ENCODE measurements at regions not wholly inside any gene's neighbourhood (a gene's known extent, or its start where the extent isn't known, plus 50 kb on each side); places are given as distances from the start of the nearest gene placed in this dataset.

- H3K27me3 ChIP-seq (ENCODE audit: insufficient read depth, low read length), result no peaks in the 10 kb centered on the region
- no peak overlapping the region for H4K5ac ChIP-seq (ENCODE audit: insufficient read length, low read depth, low read length)
- H3K18ac ChIP-seq (ENCODE audit: insufficient read length, low read depth, low read length), result no peak overlapping the region
- no peak overlapping the region for H3K4me3 Mint-ChIP-seq
- H3K23ac ChIP-seq (ENCODE audit: insufficient read length, low read depth, low read length), result no peak overlapping the region
- no peaks in the 10 kb centered on the region for H3K79me2 ChIP-seq (ENCODE audit: insufficient read depth, low read length)
- H2BK5ac ChIP-seq (ENCODE audit: insufficient read length, low read length), result no peak overlapping the region
- no peak overlapping the region for H3K27ac ChIP-seq (ENCODE audit: insufficient read length, low read depth, low read length)
- no peak overlapping the region for H3K4me2 ChIP-seq (ENCODE audit: insufficient read depth, insufficient read length, low read length)
- H3K27ac Mint-ChIP-seq, result no peak overlapping the region
- peaks cover 0 to 4% (median 0%) of the 10 kb centered on the region in 3 experiments; a peak in 1 of 7 replicates for H3K36me3 Mint-ChIP-seq (ENCODE audit: insufficient read depth in 1 of 3, low read depth in 3 of 3)
- H2AFZ ChIP-seq (ENCODE audit: low read length), result no peak overlapping the region
- no peaks in the 10 kb centered on the region for H4K20me1 ChIP-seq (ENCODE audit: control insufficient read depth, insufficient read depth, insufficient read length)
- no peaks in the 10 kb centered on the region for H3K79me1 ChIP-seq (ENCODE audit: insufficient read depth, low read depth, low read length, poor library complexity, severe bottlenecking)
- peaks cover 2 to 5% of the 10 kb centered on the region in 2 experiments; a peak in 2 of 4 replicates for H3K4me1 Mint-ChIP-seq
- no peak overlapping the region for H3T11ph ChIP-seq (ENCODE audit: low read length)
- no peaks in the 10 kb centered on the region for H3K27me3 Mint-ChIP-seq (ENCODE audit: low read depth)
- no peak overlapping the region for H3K14ac ChIP-seq (ENCODE audit: insufficient read depth, low read length)
- no peaks in the 10 kb centered on the region for H3K4me1 ChIP-seq (ENCODE audit: insufficient read depth, low read length)
- no peak overlapping the region for H4K8ac ChIP-seq (replicated peaks; ENCODE audit: insufficient read length, low read depth, low read length)
- TF ChIP-seq CTCF (conservative IDR thresholded peaks at IDR 0.05), result peak; percentile 67
- no peak overlapping the region for H4K91ac ChIP-seq (ENCODE audit: insufficient read length, low read depth, low read length)
- H3K23me2 ChIP-seq (ENCODE audit: insufficient read length, low read depth, low read length, poor library complexity, severe bottlenecking), result no peaks in the 10 kb centered on the region
- H3K56ac ChIP-seq (ENCODE audit: insufficient read length, low read depth, low read length), result no peak overlapping the region
- no peak overlapping the region for H2BK12ac ChIP-seq (ENCODE audit: insufficient read length, low read depth, low read length)
- no peak overlapping the region for H2AK5ac ChIP-seq (ENCODE audit: insufficient read length, low read length)
- H3K9me3 Mint-ChIP-seq, result no peaks in the 10 kb centered on the region; a peak in 1 of 5 replicates
- no peak for DNase-seq
- no peak overlapping the region for H3K4ac ChIP-seq (ENCODE audit: low read depth, low read length)
- H2BK15ac ChIP-seq (ENCODE audit: low read depth, low read length), result no peak overlapping the region
- no peaks in the 10 kb centered on the region for H3K9me3 ChIP-seq (ENCODE audit: control insufficient read depth, low read depth, low read length)
- no peak overlapping the region for H2BK20ac ChIP-seq (ENCODE audit: low read depth, low read length, poor library complexity, severe bottlenecking)
- no peak overlapping the region for H2BK120ac ChIP-seq (ENCODE audit: low read depth, low read length, poor library complexity, severe bottlenecking)
- H3K9ac ChIP-seq (ENCODE audit: extremely low read depth, insufficient read length, low read length), result no peak overlapping the region
- no CpG with 5 or more reads among the region's 2 CpGs for WGBS (ENCODE audit: extremely low coverage, insufficient read length, low lambda C conversion rate)
These were observed 166.1 kb upstream of the SYT10 start for GRCh38 chr12:33605757-33606156.

Measured in H9 (cell line).